NCI-H146 (cell line): ENCODE measurements at regions not wholly inside any gene's neighbourhood (a gene's known extent, or its start where the extent isn't known, plus 50 kb on each side); places are given as distances from the start of the nearest gene placed in this dataset.
"Not testable (repeated sequence)": the region's sequence is repeated elsewhere in the genome, so short reads cannot be mapped to it uniquely, and the experiment has no call there.

Source experiments
- DNase-seq: peaks from one replicate; lab custom pipeline; 2025; lab: John Stamatoyannopoulos, UW

DNA sequence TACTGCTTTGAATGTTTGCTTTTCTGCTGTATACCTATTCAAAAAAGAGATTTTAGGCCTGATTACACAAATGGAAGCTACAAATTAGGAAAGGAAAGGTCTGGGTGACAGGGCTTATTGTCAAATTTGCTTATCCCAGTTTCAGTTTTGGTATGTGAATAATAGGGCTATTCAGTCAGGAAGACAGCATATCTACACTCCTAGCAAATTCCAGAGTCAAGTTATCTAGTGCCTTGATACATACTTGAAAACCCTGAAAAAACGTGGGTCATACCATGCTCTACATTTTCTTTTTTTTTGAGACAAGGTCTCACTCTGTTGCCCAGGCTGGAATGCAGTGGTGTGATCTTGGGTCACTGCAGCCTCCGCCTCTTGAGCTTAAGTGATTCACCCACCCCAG lies 59.2 kb upstream of the CCDC180 start:
- not testable (repeated sequence) for DNase-seq

DNA sequence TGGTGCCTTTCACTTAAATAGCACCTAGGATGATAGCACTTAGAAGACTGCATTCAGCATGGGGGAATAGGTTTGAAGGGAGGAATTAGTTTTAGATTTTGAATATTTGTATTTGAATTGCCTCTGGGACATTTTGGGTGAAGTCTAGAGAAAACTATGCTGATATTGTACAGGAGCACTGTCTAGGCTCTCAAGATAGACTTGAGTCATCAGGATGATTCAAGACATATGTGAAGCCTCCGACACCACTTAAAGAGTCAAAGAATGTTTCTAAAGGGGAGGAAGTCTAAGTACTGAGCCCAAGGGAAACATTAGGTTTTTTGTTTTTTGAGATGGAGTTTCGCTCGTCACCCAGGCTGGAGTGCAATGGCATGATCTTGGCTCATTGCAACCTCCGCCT lies 63.9 kb upstream of the CCDC180 start:
- DNase-seq, result no peak

DNA sequence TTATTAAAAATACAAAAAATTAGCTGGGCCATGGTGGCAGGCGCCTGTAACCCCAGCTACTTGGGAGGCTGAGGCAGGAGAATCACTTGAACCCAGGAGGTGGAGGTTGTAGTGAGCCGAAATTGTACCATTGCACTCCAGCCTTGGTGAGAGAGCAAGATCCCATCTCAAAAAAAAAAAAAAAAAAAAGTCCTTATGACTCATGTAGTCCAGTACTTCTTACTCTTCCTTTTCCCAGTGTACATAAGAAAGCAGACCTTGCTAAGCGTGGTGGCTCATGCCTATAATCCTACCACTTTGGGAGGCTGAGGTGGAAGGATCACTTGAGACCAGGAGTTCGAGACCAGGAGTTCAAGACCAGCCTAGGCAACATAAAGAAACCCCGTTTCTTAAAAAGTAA lies 66.0 kb upstream of the CCDC180 start:
- DNase-seq, result not testable (repeated sequence)

DNA sequence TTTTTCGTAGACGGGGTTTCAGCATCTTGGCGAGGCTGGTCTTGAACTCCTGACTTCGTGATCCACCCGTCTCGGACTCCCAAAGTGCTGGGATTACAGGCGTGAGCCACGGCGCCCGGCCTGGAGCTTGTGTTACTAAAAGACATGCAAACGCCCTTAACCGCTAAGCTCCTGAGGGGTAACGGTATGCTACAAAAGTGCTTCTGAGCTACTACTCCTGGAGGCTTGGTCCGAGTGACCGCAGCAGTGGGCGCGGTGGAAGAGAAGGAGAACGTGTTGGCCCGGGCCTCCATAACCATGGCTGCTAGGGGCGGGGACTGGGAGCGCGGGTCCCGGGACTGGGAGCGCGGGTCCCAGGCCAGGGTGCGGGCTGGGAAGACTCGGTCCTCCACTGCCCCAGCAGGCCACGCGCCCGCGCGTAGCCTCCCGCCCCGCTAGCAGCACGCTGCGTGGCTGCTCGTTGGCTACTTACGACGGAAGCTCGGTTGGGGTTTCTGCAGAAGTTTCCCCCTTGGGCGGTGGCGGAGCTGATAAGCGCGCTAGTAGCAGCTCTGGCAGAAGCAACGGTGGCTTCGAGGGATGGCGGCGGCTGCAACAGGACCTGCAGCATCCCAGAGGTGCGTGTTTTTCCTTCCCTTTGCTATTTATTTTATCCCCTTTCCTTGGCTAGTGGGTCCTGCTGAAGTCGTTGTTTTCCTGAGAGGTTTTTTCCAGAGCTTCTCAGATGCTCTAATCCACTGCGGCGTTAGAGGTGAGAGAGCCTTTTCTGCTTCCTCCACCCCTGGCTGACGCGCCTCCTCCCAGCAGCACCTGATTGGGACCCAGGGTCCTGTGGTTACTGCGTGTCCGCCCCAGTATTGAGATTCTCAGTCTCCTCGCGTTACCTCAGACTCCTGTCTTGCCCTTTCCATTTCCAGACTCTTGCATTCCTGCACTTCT lies 69.2 kb upstream of the CCDC180 start:
- peak; percentile 86 for DNase-seq

DNA sequence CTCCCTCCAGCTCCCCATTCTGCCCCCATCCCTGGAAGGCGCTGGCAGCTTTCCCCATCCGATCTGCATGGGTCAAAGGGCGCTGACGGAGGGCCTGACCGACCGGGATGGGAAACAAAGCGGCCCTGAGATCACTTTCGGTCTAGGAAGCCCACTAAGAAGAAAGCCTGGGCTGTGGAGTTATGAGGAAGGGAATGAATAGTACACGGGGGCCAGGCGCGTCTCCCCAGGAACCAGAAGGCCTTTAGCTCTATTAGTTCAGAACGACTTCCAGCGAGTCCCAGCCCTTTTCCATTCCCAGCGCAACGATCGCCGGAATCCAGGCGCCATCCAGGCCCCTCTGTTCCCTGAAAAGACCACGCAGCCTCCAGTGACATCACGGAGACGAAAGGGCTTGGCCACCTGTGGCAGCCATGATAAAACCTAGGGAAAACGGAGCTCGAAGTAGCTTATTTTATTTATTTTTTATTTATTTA lies 70.1 kb upstream of the CCDC180 start:
- no peak for DNase-seq

DNA sequence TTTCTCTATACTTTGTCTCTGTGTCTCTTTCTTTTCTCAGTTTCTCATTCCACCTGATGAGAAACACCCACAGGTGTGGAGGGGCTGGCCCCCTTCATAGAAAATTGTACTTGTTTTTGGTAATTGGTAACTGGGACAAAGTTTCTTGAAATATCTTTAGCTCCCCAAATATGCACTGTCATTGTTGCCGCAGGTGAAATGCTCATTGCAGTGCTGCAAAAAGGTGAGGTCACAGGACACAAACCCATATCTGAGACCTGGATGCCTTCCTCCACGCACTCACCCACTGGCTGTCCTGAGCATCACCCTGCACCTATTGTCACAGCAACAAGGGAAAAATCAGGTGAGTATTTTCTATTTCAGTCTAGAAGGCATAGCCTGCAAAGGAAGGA lies 74.5 kb upstream of the CCDC180 start:
- not testable (repeated sequence) for DNase-seq

DNA sequence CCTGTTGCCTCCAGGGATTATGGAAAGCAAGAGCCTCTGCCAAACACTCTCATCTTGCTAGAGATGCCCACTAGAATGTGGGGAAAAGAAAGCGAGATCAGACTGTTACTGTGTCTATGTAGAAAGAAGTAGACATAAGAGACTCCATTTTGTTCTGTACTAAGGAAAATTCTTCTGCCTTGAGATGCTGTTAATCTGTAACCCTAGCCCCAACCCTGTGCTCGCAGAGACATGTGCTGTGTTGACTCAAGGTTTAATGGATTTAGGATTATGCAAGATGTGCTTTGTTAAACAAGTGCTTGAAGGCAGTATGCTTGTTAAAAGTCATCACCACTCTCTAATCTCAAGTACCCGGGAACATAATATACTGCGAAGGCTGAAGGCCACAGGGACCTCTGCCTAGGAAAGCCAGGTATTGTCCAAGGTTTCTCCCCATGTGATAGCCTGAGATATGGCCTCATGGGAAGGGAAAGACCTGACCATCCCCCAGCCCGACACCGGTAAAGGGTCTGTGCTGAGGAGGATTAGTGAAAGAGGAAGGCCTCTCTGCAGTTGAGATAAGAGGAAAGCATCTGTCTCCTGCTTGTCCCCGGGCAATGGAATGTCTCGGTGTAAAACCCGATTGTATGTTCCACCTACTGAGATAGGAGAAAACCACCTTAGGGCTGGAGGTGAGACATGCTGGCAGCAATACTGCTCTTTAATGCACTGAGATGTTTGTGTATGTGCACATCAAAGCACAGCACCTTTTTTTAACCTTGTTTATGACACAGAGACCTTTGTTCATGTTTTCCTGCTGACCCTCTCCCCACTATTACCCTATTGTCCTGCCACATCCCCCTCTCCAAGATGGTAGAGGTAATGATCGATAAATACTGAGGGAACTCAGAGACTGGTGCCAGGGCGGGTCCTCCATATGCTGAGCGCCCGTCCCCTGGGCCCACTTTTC lies 75.1 kb upstream of the CCDC180 start:
- not testable (repeated sequence) for DNase-seq

DNA sequence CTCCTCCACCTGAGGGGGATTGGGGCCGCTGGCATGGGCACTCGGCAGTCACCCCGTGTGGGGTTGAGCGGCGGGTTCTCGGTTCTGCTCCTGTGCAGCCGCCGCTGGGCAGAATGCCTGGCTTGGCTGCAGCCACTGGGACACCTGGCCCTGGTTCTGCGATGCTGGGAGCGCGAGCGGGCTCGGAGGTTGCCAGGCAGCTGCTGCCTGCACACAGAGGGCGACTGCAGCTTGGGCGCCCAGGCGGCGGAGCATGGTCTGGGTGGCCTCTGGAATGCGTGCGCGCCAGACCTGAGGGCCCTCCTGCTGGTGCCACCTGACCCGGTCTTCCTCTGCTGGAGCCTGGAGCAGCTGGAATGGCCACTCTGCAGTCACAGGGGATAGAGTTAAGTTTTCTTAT lies 85.1 kb upstream of the CCDC180 start:
- peak; percentile 65 for DNase-seq

DNA sequence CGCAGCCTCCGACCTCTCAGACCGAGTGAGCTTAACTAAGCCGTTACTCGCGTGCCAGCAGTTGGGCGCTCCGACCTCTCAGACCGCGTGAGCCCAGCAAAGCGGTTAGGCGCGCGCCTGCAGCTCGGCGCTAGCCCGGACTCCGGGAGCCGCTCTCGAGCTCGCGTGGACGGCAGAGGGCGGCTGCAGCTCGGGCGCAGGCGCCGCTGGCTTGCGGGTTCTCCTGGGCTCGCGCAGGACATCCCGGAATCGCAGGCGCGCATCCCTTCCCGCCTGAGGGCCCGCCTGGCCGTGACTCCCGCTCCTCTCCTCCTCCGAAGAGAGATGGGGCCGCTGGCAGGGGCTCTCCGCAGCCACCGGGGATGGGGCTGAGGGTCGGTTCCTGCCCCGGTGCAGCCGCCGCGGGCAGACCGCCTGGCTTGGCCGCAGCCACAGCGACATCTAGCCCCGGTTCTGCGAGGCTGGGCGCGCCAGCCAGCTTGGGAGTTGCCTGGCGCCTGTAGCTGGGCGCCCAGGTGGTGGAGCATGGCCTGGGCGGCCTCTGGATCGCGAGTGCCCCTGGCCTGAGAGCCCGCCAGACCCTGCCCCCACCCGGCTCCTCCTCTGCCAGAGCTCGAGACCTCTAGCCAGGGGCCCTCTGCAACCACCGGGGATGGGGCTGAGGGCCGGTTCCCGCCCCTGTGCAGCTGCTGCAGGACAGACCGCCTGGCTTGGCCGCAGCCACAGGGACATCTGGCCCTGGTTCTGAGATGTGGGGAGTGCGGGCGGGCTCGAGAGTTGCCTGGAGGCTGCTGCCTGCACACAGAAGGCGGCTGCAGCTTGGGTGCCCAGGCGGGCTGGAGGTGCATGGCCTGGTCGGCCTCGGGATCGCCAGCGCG lies 85.7 kb upstream of the CCDC180 start:
- peak; percentile 61 for DNase-seq

DNA sequence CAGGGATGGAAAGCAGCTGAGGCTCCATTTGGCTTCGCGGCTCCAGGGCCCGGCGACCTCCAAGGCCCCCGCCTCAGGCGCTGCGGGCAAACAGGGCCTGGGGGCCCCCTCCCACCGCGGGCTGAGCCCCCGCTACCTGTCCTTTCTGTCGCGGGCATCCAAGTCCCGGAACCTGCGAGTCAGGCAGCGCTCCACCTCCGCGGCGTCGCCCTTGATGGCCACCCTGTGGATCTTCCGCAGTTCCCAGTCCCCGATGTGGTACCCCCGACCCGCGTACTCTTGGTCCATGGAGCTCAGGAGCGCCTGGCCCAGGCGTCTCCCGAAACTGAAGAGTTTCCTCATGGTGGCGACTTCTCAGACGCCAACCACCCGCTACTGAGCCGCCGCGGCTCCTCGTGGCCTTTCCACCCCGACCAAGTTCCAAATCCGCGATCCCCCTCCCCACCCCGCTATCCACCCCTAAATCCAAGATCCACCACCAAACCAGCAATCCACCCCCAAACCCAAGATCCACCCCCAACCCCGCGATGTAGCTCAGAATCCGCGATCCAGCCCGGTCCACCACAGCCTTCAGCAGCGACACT lies 86.5 kb upstream of the CCDC180 start:
- DNase-seq, result no peak

DNA sequence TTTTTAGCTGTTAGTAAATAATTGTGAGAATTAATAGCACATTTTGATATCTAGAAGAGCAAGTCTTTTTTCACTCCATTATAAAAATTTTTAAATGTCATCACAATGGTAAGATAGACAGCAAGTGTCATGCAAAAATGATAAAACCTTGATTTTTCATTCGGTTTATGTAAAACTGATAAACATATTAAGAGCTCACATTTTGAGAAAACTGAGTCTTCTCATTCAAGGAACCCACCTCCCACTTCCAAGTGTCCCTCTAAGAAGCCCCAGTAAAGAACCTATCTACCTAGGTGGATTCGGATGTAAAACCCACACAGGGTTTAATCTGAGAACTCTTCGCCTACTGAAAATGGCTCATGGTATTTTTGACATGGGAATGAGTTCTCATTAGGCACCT lies 87.1 kb upstream of the CCDC180 start:
- not testable (repeated sequence) for DNase-seq

DNA sequence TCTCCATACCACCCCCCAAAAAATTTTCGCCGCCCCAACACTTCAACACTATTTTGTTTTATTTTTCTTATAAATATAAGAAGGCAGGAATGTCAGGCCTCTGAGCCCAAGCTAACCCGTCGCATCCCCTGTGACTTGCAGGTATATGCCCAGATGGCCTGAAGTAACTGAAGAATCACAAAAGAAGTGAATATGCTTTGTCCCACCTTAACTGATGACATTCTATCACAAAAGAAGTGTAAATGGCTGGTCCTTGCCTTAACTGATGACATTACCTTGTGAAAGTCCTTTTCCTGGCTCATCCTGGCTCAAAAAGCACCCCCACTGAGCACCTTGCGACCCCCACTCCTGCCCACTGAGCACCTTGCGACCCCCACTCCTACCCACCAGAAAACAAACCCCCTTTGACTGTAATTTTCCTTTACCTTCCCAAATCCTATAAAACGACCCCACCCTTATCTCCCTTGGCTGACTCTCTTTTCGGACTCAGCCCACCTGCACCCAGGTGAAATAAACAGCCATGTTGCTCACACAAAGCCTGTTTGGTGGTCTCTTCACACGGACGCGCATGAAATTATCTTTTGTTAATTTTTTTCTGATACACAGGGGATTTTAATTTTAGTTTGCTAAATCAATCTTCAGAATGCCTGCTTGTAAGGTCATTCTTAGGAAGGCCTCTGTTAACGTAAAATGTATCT lies 87.9 kb upstream of the CCDC180 start:
- not testable (repeated sequence) for DNase-seq

DNA sequence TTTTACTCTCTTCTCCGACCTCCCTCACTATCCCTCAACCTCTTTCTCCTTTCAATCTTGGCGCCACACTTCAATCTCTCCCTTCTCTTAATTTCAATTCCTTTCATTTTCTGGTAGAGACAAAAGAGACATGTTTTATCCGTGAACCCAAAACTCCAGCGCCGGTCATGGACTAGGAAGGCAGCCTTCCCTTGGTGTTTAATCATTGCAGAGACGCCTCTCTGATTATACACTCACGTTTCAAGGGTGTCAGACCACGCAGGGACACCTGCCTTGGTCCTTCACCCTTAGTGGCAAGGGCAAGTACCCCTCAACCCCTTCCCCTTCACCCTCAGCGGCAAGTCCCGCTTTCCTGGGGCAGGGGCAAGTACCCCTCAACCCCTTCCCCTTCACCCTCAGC lies 92.3 kb upstream of the CCDC180 start:
- not testable (repeated sequence) for DNase-seq

DNA sequence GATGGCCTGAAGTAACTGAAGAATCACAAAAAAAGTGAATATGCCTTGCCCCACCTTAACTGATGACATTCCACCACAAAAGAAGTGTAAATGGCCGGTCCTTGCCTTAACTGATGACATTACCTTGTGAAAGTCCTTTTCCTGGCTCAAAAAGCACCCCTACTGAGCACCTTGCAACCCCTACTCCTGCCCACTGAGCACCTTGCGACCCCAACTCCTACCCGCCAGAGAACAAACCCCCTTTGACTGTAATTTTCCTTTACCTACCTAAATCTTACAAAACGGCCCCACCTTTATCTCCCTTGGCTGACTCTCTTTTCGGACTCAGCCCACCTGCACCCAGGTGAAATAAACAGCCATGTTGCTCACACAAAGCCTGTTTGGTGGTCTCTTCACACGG lies 92.9 kb upstream of the CCDC180 start:
- DNase-seq, result not testable (repeated sequence)

DNA sequence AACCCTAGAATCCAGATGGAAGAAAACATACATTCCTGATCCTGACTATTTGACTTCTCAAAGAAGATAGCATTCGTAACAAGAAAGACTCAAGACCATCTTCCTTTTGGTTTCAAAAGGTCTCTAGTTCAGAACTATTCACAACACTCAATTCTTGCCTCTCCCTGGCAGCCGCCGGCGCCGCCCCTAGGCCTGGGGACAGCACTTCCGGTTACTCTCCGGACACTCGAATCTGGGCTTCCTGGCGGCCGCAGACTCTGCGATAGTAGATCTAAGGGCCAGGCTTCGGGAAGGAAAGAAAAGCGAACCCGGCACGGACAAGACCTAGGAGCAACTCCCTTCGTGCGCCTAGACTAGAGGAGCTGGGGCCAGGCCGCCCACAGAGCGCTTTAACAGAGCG lies 107.8 kb upstream of the CCDC180 start:
- not testable (repeated sequence) for DNase-seq

DNA sequence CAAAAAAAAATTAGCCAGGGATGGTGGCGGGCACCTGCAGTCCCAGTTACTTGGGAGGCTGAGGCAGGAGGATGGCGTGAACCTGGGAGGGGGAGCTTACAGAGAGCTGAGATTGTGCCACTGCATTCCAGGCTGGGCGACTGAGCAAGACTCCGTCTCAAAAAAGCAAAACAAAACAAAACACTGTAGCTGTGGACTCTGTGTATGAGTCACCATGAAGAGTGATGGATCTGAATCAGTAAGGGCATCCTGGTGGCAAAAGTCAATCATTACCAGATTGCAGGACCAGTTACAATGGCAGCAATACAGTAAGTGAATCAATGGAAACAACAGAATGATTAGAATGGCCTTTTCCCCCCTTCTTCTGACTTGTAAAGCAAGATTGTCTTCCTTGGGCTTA lies 113.7 kb upstream of the CCDC180 start:
- DNase-seq, result not testable (repeated sequence)

DNA sequence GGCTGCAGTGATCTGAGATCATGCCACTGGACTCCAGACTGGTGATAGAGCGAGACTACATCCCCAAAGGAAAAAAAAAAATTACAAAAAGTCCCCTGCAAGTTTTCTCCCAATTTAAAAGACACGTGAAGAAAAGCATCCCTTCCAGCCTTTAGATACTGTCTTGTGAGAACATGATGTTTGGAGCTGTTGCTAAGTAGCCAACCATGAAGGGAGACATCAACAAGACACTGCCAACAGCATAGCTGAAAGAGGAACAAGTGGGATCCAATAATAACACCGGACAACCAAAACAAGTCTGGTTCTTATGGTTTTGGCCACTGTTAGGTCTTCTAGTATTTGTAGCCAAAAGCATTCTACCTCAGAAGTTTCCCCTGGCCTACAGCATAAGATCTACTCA lies 118.9 kb upstream of the CCDC180 start:
- no peak for DNase-seq

DNA sequence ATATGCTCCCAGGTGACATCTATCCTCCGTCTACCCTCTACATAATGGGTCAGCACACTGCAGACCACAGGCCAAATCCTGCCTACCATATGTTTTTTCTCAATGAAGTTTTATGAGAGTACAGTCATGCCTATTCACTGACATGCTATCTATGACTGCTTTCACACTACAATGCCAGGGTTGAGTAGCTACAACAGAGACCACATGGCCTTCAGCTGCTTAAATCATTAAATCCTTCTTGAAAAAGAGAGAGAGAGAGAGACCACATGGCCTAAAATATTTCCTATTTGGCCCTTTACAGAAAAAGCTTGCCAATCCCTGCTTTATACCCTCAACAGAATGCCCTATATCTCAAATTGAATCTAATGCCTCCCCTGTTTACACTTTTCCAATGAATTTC lies 119.8 kb upstream of the CCDC180 start:
- DNase-seq, result not testable (repeated sequence)

DNA sequence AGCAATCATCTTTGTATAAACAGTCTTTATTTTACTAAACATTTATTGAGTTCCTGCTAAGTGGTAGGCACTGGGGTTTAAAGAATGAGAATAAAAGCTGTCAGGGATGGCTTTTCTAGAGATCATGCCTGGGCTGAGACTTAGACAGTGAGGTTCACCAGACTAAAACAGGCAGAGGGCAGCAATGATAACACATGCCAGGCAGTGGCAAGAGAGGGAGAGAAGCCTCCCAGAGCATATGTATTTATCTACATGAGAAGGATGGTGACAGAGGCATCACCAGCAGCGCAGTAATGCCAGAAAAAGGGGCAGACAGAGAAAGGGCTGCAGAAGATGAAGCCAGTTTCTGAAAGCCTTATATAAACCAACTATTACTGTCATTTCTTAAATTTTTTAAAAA lies 121.0 kb upstream of the CCDC180 start:
- DNase-seq, result no peak

DNA sequence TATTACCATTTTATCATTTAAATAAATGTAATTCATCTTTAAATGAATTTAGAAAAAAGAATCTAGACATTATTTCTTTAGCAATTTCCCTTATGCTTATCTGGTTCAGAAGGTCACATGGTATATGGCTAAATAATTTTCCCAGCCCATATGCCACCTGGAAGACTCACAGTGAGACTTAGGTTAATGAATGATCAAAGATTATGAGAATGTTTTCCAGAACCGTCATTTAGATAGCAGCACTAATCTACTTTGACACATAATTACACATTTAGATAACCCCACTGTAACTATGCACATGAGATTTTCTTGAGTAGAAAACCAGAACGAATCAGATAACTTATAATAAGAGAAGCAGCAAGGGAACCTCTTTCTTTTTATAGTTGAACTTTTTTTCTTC lies 124.9 kb upstream of the CCDC180 start:
- DNase-seq, result not testable (repeated sequence)

DNA sequence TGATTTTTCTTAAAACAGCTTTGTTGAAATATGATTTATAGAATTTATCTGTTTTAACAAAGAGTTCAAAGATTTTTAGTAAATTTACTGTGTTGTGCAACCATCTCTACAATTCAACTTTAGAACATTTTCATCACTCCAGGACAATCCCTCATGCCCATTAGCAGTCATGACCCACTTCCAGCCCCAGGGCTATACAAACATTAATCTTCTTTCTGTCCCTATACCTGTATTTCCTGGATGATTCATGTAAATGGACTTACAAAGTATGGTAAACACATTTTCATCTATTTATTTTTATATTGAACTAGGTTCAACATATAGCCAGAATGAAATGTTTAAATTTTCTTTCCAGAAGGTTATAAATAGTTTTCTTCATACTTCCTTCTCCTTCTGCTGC lies 127.8 kb upstream of the CCDC180 start:
- no peak for DNase-seq
